Stimulated activated CD8-positive, alpha-beta memory T cell treated with anti-CD3 and anti-CD28 coated beads, Interleukin-12 subunit alpha, Interleukin-12 subunit beta, amount 100 ng/mL, for 1 hour (primary cell): ENCODE measurements at regions not wholly inside any gene's neighbourhood (a gene's known extent, or its start where the extent isn't known, plus 50 kb on each side); places are given as distances from the start of the nearest gene placed in this dataset.

ENCODE experiments used
- DNase-seq: peaks from one replicate; pipeline ENCODE4 v3.0.0-alpha.2; 2020; ENCODE audit warnings: low read depth

GRCh38 chr21:23729331-23729730 is 1878.0 kb downstream of the MRPL39 start:
- no peak for DNase-seq

- no peak for DNase-seq
Measured at GRCh38 chr21:23725576-23725975, 1881.7 kb downstream of the MRPL39 start.

- DNase-seq, result no peak
Measured at GRCh38 chr21:23718446-23719285, 1888.6 kb downstream of the MRPL39 start.

- DNase-seq, result no peak
Measured at GRCh38 chr21:23712166-23712565, 1895.1 kb downstream of the MRPL39 start.

- DNase-seq, result no peak
Measured at GRCh38 chr21:23706431-23706830, 1900.8 kb downstream of the MRPL39 start.

GRCh38 chr21:23699402-23699801 is 1907.9 kb downstream of the MRPL39 start:
- no peak for DNase-seq

GRCh38 chr21:23698619-23699018 is 1908.7 kb downstream of the MRPL39 start:
- DNase-seq, result no peak

GRCh38 chr21:23695443-23695842 is 1911.8 kb downstream of the MRPL39 start:
- DNase-seq, result no peak

- no peak for DNase-seq
Measured at GRCh38 chr21:23694390-23694789, 1912.9 kb downstream of the MRPL39 start.

- no peak for DNase-seq
Measured at GRCh38 chr21:23690316-23690715, 1917.0 kb downstream of the MRPL39 start.

GRCh38 chr21:23686737-23687523 is 1920.4 kb downstream of the MRPL39 start:
- DNase-seq, result no peak

- DNase-seq, result no peak
Measured at GRCh38 chr21:23684431-23684830, 1922.8 kb downstream of the MRPL39 start.

- DNase-seq, result no peak
Measured at GRCh38 chr21:23664193-23664694, 1943.0 kb downstream of the MRPL39 start.

- no peak for DNase-seq
Measured at GRCh38 chr21:23660560-23660959, 1946.7 kb downstream of the MRPL39 start.

- no peak for DNase-seq
Measured at GRCh38 chr21:23644768-23645167, 1962.5 kb downstream of the MRPL39 start.

- DNase-seq, result no peak
Measured at GRCh38 chr21:23639721-23640120, 1967.6 kb downstream of the MRPL39 start.

GRCh38 chr21:23638131-23638695 is 1969.1 kb downstream of the MRPL39 start:
- DNase-seq, result no peak

- DNase-seq, result no peak
Measured at GRCh38 chr21:23633447-23633940, 1973.8 kb downstream of the MRPL39 start.

- no peak for DNase-seq
Measured at GRCh38 chr21:23624281-23624680, 1983.0 kb downstream of the MRPL39 start.

- DNase-seq, result no peak
Measured at GRCh38 chr21:23613014-23613413, 1994.3 kb downstream of the MRPL39 start.

GRCh38 chr21:23612210-23612609 is 1995.1 kb downstream of the MRPL39 start:
- no peak for DNase-seq

GRCh38 chr21:23607782-23608431 is 1999.4 kb downstream of the MRPL39 start:
- no peak for DNase-seq
